ENCODE measurements at regions not wholly inside any gene's neighbourhood (a gene's known extent, or its start where the extent isn't known, plus 50 kb on each side); places are given as distances from the start of the nearest gene placed in this dataset.

GRCh38 chr12:46131732-46132469 lies 136.9 kb downstream of the SLC38A1 start:
- TF ChIP-seq, protein P1, sequence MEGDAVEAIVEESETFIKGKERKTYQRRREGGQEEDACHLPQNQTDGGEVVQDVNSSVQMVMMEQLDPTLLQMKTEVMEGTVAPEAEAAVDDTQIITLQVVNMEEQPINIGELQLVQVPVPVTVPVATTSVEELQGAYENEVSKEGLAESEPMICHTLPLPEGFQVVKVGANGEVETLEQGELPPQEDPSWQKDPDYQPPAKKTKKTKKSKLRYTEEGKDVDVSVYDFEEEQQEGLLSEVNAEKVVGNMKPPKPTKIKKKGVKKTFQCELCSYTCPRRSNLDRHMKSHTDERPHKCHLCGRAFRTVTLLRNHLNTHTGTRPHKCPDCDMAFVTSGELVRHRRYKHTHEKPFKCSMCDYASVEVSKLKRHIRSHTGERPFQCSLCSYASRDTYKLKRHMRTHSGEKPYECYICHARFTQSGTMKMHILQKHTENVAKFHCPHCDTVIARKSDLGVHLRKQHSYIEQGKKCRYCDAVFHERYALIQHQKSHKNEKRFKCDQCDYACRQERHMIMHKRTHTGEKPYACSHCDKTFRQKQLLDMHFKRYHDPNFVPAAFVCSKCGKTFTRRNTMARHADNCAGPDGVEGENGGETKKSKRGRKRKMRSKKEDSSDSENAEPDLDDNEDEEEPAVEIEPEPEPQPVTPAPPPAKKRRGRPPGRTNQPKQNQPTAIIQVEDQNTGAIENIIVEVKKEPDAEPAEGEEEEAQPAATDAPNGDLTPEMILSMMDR (IDR thresholded peaks at IDR 0.05; ENCODE audit: borderline replicate concordance, insufficient read depth, low read depth, low read length): no peak

DNA sequence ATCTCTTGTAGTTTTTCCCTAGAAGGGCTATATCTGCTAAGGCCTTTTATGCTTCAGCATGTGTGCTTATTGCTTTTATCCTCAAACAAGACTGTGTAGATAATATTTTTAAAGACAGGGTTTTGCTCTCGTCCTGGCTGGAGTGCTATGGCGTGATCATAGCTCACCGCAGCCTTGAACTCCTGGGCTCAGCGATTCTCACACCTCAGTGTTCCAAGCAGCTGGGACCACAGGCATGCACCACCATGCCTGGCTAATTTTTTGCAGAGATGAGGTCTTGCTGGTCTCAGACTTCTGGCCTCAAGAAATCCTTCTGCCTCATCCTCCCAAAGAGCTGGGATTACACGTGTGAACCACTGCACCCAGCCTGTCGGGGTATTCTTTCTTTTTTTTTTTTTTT lies 137.3 kb upstream of the SCAF11 start:
- TF ChIP-seq, protein P1 (IDR thresholded peaks at IDR 0.05; ENCODE audit: borderline replicate concordance, insufficient read depth, low read depth, low read length): no peak
- no peak overlapping the region for H3K4me3 ChIP-seq (ENCODE audit: low read depth, low read length)

More at GRCh38 chr12:46131732-46132469, 136.9 kb downstream of the SLC38A1 start:
- H3K4me3 ChIP-seq (ENCODE audit: low read depth, low read length): no peak overlapping the region

- H3K4me3 ChIP-seq (ENCODE audit: low read depth, low read length): no peak overlapping the region
Observed at GRCh38 chr12:46126050-46126727, 135.8 kb upstream of the SCAF11 start.

DNA sequence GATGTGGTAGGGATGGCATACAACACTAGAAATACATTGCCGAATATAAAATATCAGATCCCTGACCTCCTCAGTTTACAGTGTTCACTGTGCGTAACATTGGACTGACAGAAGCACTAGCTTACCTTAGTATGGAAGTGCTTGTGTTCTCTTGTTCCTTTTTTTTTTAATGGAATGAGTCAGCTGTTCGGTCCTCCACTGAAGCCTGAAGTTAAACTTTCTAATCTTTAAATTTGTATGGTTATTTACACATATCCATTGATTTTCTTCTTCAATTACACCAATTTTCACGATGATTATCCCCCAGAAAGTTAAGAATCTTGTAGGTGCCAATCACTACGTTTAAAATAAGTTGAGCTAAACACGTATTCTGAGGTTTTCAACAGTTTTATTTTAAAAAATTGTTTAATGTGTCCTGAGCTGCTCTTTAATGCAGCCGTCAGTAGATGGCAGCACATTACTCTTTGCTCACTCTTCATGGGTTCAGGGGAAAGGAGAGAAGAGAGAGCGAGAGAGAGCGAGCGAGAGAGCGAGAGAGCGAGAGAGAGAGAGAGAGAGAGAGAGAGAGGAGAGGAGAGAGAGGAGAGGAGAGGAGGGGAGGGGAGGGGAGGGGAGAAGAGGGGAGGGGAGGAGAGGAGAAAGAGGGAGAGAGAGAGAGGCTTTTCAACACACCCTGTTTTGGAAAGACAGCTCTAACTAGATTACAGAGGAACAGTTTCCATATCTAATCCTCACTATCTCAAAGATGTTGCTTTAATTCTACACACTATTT lies 134.7 kb upstream of the SCAF11 start:
- no peak overlapping the region for H3K4me3 ChIP-seq (ENCODE audit: low read depth, low read length)
- TF ChIP-seq, protein P1 (IDR thresholded peaks at IDR 0.05; ENCODE audit: borderline replicate concordance, insufficient read depth, low read depth, low read length): peak; percentile 43; the same call in 1 of the 2 replicates

More at GRCh38 chr12:46126050-46126727, 135.8 kb upstream of the SCAF11 start:
- TF ChIP-seq, protein P1 (IDR thresholded peaks at IDR 0.05; ENCODE audit: borderline replicate concordance, insufficient read depth, low read depth, low read length): no peak

GRCh38 chr12:46124132-46124847 lies 133.9 kb upstream of the SCAF11 start:
- no peak overlapping the region for H3K4me3 ChIP-seq (ENCODE audit: low read depth, low read length)
- TF ChIP-seq, protein P1 (IDR thresholded peaks at IDR 0.05; ENCODE audit: borderline replicate concordance, insufficient read depth, low read depth, low read length): no peak

DNA sequence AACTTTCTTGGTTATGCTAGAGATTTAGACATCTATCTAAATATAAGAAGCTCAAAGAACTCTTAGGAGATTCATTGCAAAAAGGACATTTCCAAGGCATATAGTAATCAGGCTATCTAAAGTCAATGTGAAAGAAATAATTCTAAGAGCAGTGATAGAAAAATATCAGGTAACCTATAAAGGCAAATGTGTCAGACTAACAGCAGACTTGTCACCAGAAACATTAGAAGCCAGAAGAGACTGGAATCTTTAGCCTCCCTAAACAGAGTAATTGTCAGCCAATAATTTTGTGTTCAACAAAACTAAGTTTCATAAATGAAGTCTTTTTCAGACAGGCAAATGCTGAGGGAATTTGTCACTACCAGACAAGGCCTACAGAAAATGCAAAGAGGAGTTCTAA lies 122.0 kb upstream of the SCAF11 start:
- TF ChIP-seq, protein P1 (IDR thresholded peaks at IDR 0.05; ENCODE audit: borderline replicate concordance, insufficient read depth, low read depth, low read length): no peak
- H3K4me3 ChIP-seq (ENCODE audit: low read depth, low read length): no peak overlapping the region

All from GM12875 (cell line).